ENCODE measurements at regions not wholly inside any gene's neighbourhood (a gene's known extent, or its start where the extent isn't known, plus 50 kb on each side); places are given as distances from the start of the nearest gene placed in this dataset.
"Not testable (repeated sequence)": the region's sequence is repeated elsewhere in the genome, so short reads cannot be mapped to it uniquely, and the experiment has no call there.

DNA sequence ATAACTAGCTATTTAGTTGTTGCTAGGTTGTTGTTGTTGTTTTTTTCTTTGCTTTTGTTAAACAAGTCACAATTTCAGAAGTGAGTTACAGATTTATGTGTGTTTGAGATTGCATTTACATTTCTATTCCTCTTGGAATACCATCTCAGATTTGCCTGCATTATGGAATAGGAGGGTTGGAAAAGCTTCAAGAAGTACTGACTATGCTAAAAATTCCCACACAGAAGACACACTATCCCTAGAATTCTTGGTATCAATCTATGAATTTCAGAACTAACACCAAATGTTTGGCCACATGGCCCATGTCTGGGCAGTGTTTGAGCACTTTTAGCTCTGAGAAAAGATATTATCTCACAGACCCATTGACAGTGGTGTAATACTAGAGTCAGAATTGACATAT lies 249.9 kb upstream of the NPVF start:
- TF ChIP-seq, protein P1, sequence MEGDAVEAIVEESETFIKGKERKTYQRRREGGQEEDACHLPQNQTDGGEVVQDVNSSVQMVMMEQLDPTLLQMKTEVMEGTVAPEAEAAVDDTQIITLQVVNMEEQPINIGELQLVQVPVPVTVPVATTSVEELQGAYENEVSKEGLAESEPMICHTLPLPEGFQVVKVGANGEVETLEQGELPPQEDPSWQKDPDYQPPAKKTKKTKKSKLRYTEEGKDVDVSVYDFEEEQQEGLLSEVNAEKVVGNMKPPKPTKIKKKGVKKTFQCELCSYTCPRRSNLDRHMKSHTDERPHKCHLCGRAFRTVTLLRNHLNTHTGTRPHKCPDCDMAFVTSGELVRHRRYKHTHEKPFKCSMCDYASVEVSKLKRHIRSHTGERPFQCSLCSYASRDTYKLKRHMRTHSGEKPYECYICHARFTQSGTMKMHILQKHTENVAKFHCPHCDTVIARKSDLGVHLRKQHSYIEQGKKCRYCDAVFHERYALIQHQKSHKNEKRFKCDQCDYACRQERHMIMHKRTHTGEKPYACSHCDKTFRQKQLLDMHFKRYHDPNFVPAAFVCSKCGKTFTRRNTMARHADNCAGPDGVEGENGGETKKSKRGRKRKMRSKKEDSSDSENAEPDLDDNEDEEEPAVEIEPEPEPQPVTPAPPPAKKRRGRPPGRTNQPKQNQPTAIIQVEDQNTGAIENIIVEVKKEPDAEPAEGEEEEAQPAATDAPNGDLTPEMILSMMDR (IDR thresholded peaks at IDR 0.05; ENCODE audit: extremely low read depth in 1 of 2, insufficient read depth in 1 of 2, low read depth in 1 of 2, low read length in 2 of 2) = not testable (repeated sequence)
- not testable (repeated sequence) for TF ChIP-seq POLR2A (IDR thresholded peaks at IDR 0.05; ENCODE audit: low read depth, low read length); EZH2 (IDR thresholded peaks at IDR 0.05; ENCODE audit: borderline replicate concordance, low read depth, low read length, severe bottlenecking)
